NCI-H2081 (cell line): ENCODE measurements at regions not wholly inside any gene's neighbourhood (a gene's known extent, or its start where the extent isn't known, plus 50 kb on each side); places are given as distances from the start of the nearest gene placed in this dataset.

Experiments used
- DNase-seq, 2 experiments: peaks; one replicate each; lab custom pipeline; 2025; lab: John Stamatoyannopoulos, UW

- DNase-seq, result no peak
Measured at GRCh38 chr3:175861916-175862315, 1002.8 kb downstream of the NAALADL2 start.
